Mucosa of descending colon (tissue), 3 donors: ENCODE measurements at regions not wholly inside any gene's neighbourhood (a gene's known extent, or its start where the extent isn't known, plus 50 kb on each side); places are given as distances from the start of the nearest gene placed in this dataset.
A peak's percentile ranks its signal among the peaks of the same experiment; 100 is the strongest.

Experiments
- ATAC-seq: fragments of 200-7000 bp; cut with Tn5 transposase; one replicate; pipeline ENCODE4 v1.9.1; 2020; ENCODE audit warnings: mild to moderate bottlenecking, moderate library complexity
- DNase-seq, 3 donors: peaks; one replicate each; pipeline ENCODE4 v3.0.0-alpha.2; 2020
- H3K36me3 ChIP-seq: fragments of 200-600 bp; one replicate; pipeline ENCODE4 v1.8.0; 2021; ENCODE audit warnings: low read depth, mild to moderate bottlenecking
- H3K4me1 ChIP-seq: fragments of 200-600 bp; one replicate; pipeline ENCODE4 v1.8.0; 2021; ENCODE audit warnings: low read depth, mild to moderate bottlenecking
- H3K4me3 ChIP-seq: fragments of 200-600 bp; one replicate; pipeline ENCODE4 v1.8.0; 2021; ENCODE audit warnings: mild to moderate bottlenecking
- H3K9me3 ChIP-seq: fragments of 200-600 bp; one replicate; pipeline ENCODE4 v1.8.0; 2021; ENCODE audit warnings: mild to moderate bottlenecking
- intact Hi-C, 2 donors: fragments of 100-400 bp; cut with DNase I in 1 of 2; cut with micrococcal nuclease in 1 of 2; formaldehyde crosslinking; loops; one replicate each; pipeline versions ENCODE4 v1.11.0 to v1.11.1; 2022; cut with DNase I, micrococcal nuclease
- TF ChIP-seq, protein P1 (sequence below): fragments of 200-600 bp; IDR thresholded peaks from one replicate; pipeline ENCODE4 v1.8.0; 2022; ENCODE audit warnings: antibody characterized with exemption, mild to moderate bottlenecking
- donor health status: DM: no; HTN: no; CAD: no; lungs with moderate emphysema.
- donor health status: DM: no; HTN: no; CAD: no.
- donor health status: DM: no; HTN: yes; CAD: no.

DNA sequence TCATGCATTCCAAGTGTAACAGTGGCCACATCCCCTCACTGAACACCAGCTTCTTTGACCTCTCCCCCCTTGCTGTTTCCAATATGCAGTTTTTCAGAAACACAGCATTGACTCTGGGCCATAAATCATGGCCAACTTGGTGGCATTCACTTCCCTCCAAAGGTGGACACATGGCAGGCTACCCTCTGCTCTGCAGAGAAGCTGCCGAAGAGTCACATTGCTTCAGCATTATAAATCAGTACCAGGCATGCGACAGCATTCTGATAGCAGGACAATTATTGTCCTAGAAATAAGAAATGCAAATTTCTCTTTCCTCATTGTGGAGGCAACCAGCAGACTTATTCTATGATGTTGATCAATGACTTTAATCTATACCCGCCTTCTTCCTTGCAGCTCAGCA is 475.4 kb upstream of the GHITM start:
- intact Hi-C loops, result no loop called here
- ATAC-seq (no peak), DNase-seq (no peak)

DNA sequence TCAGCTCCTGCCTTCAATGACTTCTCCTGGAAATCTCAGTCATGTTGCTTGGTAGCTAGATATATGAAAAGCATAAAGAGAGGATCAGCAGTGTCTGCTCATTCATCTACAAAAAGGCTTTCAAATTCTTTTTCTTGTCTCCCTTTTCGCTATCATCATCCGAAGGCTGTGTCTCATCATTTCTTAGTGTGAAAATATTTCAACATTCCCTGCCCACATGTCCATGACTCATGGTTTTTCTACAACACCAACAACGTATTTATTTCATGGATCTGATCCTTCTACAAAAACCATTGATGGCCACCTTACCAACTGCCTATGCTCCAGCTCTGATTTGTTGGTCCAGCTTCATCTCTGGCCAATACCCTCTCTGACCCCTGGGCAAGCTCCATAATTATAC is 472.5 kb upstream of the GHITM start:
- H3K4me3 ChIP-seq, result no peak overlapping the region
- no peaks in the 10 kb centered on the region for H3K9me3 ChIP-seq
- H3K36me3 ChIP-seq, result no peaks in the 10 kb centered on the region
- intact Hi-C loops, result no loop called here
- DNase-seq, result no peak
- TF ChIP-seq, protein P1, sequence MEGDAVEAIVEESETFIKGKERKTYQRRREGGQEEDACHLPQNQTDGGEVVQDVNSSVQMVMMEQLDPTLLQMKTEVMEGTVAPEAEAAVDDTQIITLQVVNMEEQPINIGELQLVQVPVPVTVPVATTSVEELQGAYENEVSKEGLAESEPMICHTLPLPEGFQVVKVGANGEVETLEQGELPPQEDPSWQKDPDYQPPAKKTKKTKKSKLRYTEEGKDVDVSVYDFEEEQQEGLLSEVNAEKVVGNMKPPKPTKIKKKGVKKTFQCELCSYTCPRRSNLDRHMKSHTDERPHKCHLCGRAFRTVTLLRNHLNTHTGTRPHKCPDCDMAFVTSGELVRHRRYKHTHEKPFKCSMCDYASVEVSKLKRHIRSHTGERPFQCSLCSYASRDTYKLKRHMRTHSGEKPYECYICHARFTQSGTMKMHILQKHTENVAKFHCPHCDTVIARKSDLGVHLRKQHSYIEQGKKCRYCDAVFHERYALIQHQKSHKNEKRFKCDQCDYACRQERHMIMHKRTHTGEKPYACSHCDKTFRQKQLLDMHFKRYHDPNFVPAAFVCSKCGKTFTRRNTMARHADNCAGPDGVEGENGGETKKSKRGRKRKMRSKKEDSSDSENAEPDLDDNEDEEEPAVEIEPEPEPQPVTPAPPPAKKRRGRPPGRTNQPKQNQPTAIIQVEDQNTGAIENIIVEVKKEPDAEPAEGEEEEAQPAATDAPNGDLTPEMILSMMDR, result no peak
- ATAC-seq, result no peak
- no peaks in the 10 kb centered on the region for H3K4me1 ChIP-seq

More for the DNA sequence above, 475.4 kb upstream of the GHITM start:
- TF ChIP-seq, protein P1, result no peak
- H3K36me3 ChIP-seq, result no peaks in the 10 kb centered on the region
- H3K4me3 ChIP-seq, result no peak overlapping the region
- no peaks in the 10 kb centered on the region for H3K9me3 ChIP-seq
- H3K4me1 ChIP-seq, result no peaks in the 10 kb centered on the region

DNA sequence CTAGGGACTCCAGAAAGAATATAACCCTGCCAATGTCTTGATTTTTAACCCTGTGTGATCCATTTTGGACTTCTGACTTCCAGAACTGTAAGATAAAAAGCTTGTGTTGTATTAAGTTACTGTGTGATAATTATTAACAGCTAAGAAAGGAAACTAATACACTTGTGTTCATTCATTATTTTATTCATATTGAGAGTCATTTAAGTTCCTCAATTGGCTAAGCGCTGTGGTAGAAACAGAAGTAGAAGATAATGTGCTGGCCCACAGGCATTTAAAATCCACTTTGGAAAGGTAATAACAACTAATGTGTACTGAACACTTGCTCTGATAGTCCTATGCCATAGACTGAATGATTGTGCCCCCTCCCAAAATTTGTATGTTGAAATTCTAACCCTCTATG is 471.7 kb upstream of the GHITM start:
- H3K4me3 ChIP-seq, result no peak overlapping the region
- no peak for DNase-seq
- ATAC-seq, result no peak
- H3K36me3 ChIP-seq, result no peaks in the 10 kb centered on the region
- H3K9me3 ChIP-seq, result no peaks in the 10 kb centered on the region
- intact Hi-C loops, result no loop called here
- no peaks in the 10 kb centered on the region for H3K4me1 ChIP-seq
- TF ChIP-seq, protein P1, result no peak

DNA sequence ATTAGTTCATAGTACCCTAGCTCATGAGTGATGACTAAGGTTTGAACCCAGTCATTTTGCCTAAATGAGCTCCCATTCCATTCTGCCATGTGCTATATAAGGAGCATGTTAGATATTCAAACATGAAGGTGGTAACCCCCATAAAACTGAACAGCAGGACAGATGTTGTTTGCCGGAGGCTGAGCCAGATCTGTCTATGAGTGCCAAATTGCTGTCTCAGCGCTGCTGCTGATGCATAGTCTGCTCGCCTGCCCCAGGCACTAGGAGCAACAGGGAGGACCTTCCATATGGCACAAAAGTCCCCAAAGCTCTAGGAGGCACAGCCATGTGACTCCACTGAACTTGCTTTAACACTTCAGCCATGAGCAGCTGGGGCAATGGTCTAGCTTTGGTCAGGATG is 466.0 kb upstream of the GHITM start:
- Histone ChIP-seq H3K36me3 (no peaks in the 10 kb centered on the region), H3K9me3 (no peaks in the 10 kb centered on the region), H3K4me1 (no peaks in the 10 kb centered on the region), H3K4me3 (no peak overlapping the region)
- TF ChIP-seq, protein P1, result no peak
- intact Hi-C loops, result no loop called here
- ATAC-seq, result no peak
- no peak for DNase-seq

DNA sequence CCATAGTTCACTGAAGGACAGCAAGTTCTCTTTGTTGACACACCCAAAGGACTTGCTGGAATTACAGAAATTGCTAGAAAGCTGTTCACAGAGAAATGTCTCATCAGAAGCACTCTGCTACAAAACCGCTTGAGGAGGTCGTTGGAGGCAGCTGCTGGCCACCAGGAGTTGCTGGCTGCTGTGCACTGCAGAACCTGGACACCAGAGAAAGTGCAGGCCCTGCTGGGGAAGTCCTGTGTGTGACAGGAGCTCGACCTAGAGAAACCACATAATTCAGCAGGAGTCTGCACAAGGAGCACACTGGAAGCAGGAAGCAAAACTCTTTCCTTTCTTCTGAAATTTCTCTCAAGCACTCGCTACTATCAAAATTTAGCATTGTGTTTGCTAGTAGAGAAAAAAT is 461.5 kb upstream of the GHITM start:
- TF ChIP-seq, protein P1, result no peak
- no peaks in the 10 kb centered on the region for H3K4me1 ChIP-seq
- intact Hi-C loops, result no loop called here
- H3K4me3 ChIP-seq, result no peak overlapping the region
- no peaks in the 10 kb centered on the region for H3K9me3 ChIP-seq
- ATAC-seq, result peak; percentile 14
- H3K36me3 ChIP-seq, result no peaks in the 10 kb centered on the region
- DNase-seq, result no peak

DNA sequence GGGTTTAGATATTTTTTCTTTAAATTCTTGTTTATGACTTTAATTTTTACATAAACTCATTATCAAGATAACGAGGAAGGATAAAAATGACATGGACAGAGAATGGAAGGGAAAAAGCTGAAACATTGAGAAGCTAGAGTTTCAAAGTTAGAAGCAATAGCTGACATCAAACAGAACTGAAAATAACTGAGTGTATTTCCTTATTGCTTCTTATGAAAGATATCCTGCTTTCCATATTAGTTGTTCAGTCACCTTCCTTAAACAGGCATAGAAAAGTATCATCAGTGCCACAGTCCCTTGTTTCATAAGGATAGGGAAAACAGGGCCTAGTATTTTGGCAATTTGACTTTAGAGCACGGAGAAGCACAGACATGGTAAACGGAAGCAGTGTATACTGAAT is 460.5 kb upstream of the GHITM start:
- Histone ChIP-seq H3K9me3 (no peaks in the 10 kb centered on the region), H3K4me3 (no peak overlapping the region), H3K4me1 (no peaks in the 10 kb centered on the region), H3K36me3 (no peaks in the 10 kb centered on the region)
- peak; percentile 21 for ATAC-seq
- TF ChIP-seq, protein P1, result no peak
- DNase-seq, result no peak
- intact Hi-C loops, result no loop called here
